ENCODE measurements at regions not wholly inside any gene's neighbourhood (a gene's known extent, or its start where the extent isn't known, plus 50 kb on each side); places are given as distances from the start of the nearest gene placed in this dataset.

GRCh38 chr3:18900994-18901393, 247.3 kb upstream of the KCNH8 start:
- no peak overlapping the region for H4K8ac ChIP-seq (replicated peaks; ENCODE audit: insufficient read length, low read depth, low read length)
- H2BK20ac ChIP-seq (ENCODE audit: low read depth, low read length, poor library complexity, severe bottlenecking) = no peak overlapping the region
- H3K4me1 ChIP-seq (ENCODE audit: insufficient read depth, low read length) = no peaks in the 10 kb centered on the region
- no peak overlapping the region for H3K4ac ChIP-seq (ENCODE audit: low read depth, low read length)
- no peak overlapping the region for H2AK5ac ChIP-seq (ENCODE audit: insufficient read length, low read length)
- no peak for DNase-seq
- H3K27me3 Mint-ChIP-seq (ENCODE audit: low read depth) = no peaks in the 10 kb centered on the region
- H2BK5ac ChIP-seq (ENCODE audit: insufficient read length, low read length) = no peak overlapping the region
- H3K9me3 Mint-ChIP-seq = no peaks in the 10 kb centered on the region
- H2BK12ac ChIP-seq (ENCODE audit: insufficient read length, low read depth, low read length) = no peak overlapping the region
- no peak overlapping the region for H2BK15ac ChIP-seq (ENCODE audit: low read depth, low read length)
- no peak overlapping the region for H3K18ac ChIP-seq (ENCODE audit: insufficient read length, low read depth, low read length)
- H3K23me2 ChIP-seq (ENCODE audit: insufficient read length, low read depth, low read length, poor library complexity, severe bottlenecking) = no peaks in the 10 kb centered on the region
- no peak overlapping the region for H3K4me2 ChIP-seq (ENCODE audit: insufficient read depth, insufficient read length, low read length)
- H3K79me1 ChIP-seq (ENCODE audit: insufficient read depth, low read depth, low read length, poor library complexity, severe bottlenecking) = no peaks in the 10 kb centered on the region
- TF ChIP-seq CTCF (conservative IDR thresholded peaks at IDR 0.05) = no peak
- no peak overlapping the region for H2BK120ac ChIP-seq (ENCODE audit: low read depth, low read length, poor library complexity, severe bottlenecking)
- H3K14ac ChIP-seq (ENCODE audit: insufficient read depth, low read length) = no peak overlapping the region
- H3K79me2 ChIP-seq (ENCODE audit: insufficient read depth, low read length) = no peaks in the 10 kb centered on the region
- H4K91ac ChIP-seq (ENCODE audit: insufficient read length, low read depth, low read length) = no peak overlapping the region
- H3K27me3 ChIP-seq (ENCODE audit: insufficient read depth, low read length) = no peaks in the 10 kb centered on the region
- WGBS (ENCODE audit: extremely low coverage, insufficient read length, low lambda C conversion rate) = no CpG with 5 or more reads among the region's 3 CpGs
- no peak overlapping the region for H3K23ac ChIP-seq (ENCODE audit: insufficient read length, low read depth, low read length)
- H3K27ac ChIP-seq (ENCODE audit: insufficient read length, low read depth, low read length) = no peak overlapping the region
- no peak overlapping the region for H4K5ac ChIP-seq (ENCODE audit: insufficient read length, low read depth, low read length)
- H2AFZ ChIP-seq (ENCODE audit: low read length) = no peak overlapping the region
- no peak overlapping the region for H3K27ac Mint-ChIP-seq
- no peaks in the 10 kb centered on the region for H3K9me3 ChIP-seq (ENCODE audit: control insufficient read depth, low read depth, low read length)
- H3K9ac ChIP-seq (ENCODE audit: extremely low read depth, insufficient read length, low read length) = no peak overlapping the region
- no peak overlapping the region for H3T11ph ChIP-seq (ENCODE audit: low read length)
- H3K4me1 Mint-ChIP-seq = peaks cover 4 to 6% of the 10 kb centered on the region in 2 experiments
- H3K56ac ChIP-seq (ENCODE audit: insufficient read length, low read depth, low read length) = no peak overlapping the region
- H4K20me1 ChIP-seq (ENCODE audit: control insufficient read depth, insufficient read depth, insufficient read length) = no peaks in the 10 kb centered on the region
- no peak overlapping the region for H3K4me3 Mint-ChIP-seq
- H3K36me3 Mint-ChIP-seq (ENCODE audit: insufficient read depth in 1 of 3, low read depth in 3 of 3) = no peaks in the 10 kb centered on the region
